B cell (primary cell): ENCODE measurements at regions not wholly inside any gene's neighbourhood (a gene's known extent, or its start where the extent isn't known, plus 50 kb on each side); places are given as distances from the start of the nearest gene placed in this dataset.

Experiments
- ATAC-seq: fragments of 200-7000 bp; cut with Tn5 transposase; one replicate; pipeline ENCODE4 v1.10.0; 2021; ENCODE audit warnings: low read depth, mild to moderate bottlenecking, moderate number of reproducible peaks, moderate library complexity
- CTCF ChIA-PET: fragments of 350-600 bp; sonication (Branson Sonifier 250); formaldehyde crosslinking; loops from one replicate; lab custom pipeline; 2021; ENCODE audit warnings: antibody characterized with exemption, inconsistent platforms; lab: Charles Lee
- POLR2A ChIA-PET: fragments of 350-600 bp; sonication (Branson Sonifier 250); formaldehyde crosslinking; loops from one replicate; lab custom pipeline; 2021; ENCODE audit warnings: antibody characterized with exemption; lab: Charles Lee
- DNase-seq: peaks from one replicate; pipeline ENCODE4 v3.0.0; 2013
- H2AFZ ChIP-seq: 2 replicates; pipeline ENCODE4 v1.6.1; 2012; ENCODE audit warnings: mild to moderate bottlenecking, low read depth, low read length; ENCODE audit not compliant: insufficient read depth, poor library complexity, severe bottlenecking
- H3K27ac ChIP-seq, 2 donors: 1 replicate in 1 of 2; 2 replicates in 1 of 2; pipeline ENCODE4 v1.5.1; 2012 to 2013; ENCODE audit warnings: low read length in 2 of 2, mild to moderate bottlenecking in 2 of 2, moderate library complexity in 1 of 2
- H3K27me3 ChIP-seq, 4 experiments: fragments of 200-600 bp in 1 of 4; sonication (generic) in 1 of 4; replicated peaks in 1 of 4; 1 replicate in 2 of 4; 2 replicates in 2 of 4; pipeline versions ENCODE4 v1.6.1 to v1.7.0; 2013 to 2016; ENCODE audit warnings: low read length in 3 of 4, mild to moderate bottlenecking in 2 of 4, mixed read lengths in 1 of 4, moderate library complexity in 1 of 4; ENCODE audit not compliant: insufficient read depth in 4 of 4, control insufficient read depth in 3 of 4; ENCODE audit errors: control extremely low read depth in 1 of 4
- H3K36me3 ChIP-seq, 2 experiments: replicated peaks in 1 of 2; 1 replicate in 1 of 2; 2 replicates in 1 of 2; pipeline versions ENCODE4 v1.6.1 to v1.7.1; 2013; ENCODE audit warnings: low read length in 1 of 2; ENCODE audit not compliant: insufficient read depth in 2 of 2, control insufficient read depth in 1 of 2; ENCODE audit errors: control extremely low read depth in 1 of 2, extremely low read depth in 1 of 2
- H3K4me1 ChIP-seq, 2 donors: fragments of 200-600 bp in 1 of 2; sonication (generic) in 1 of 2; 1 replicate in 1 of 2; 2 replicates in 1 of 2; pipeline versions ENCODE4 v1.5.1 to v1.6.1; 2013 to 2017; ENCODE audit warnings: low read length in 2 of 2; ENCODE audit not compliant: control insufficient read depth in 2 of 2, insufficient read depth in 2 of 2
- H3K4me2 ChIP-seq: replicated peaks from 2 replicates; pipeline ENCODE3; 2012; ENCODE audit warnings: mild to moderate bottlenecking, low read depth, low read length; ENCODE audit not compliant: poor library complexity, severe bottlenecking
- H3K4me3 ChIP-seq, 5 experiments: fragments of 200-600 bp in 1 of 5; sonication (generic) in 1 of 5; 1 replicate in 3 of 5; 2 replicates in 2 of 5; pipeline versions ENCODE4 v1.5.1 to v1.7.0; 2011 to 2016; ENCODE audit warnings: low read length in 4 of 5, mild to moderate bottlenecking in 4 of 5, low read depth in 2 of 5, control low read depth in 1 of 5, moderate library complexity in 1 of 5; ENCODE audit not compliant: insufficient read depth in 1 of 5; ENCODE audit errors: control extremely low read depth in 1 of 5, extremely low read depth in 1 of 5
- H3K79me2 ChIP-seq: fragments of 200-600 bp; sonication (generic); one replicate; pipeline ENCODE4 v1.6.0; 2016; ENCODE audit warnings: low read length; ENCODE audit not compliant: control insufficient read depth, insufficient read depth
- H3K9ac ChIP-seq: fragments of 200-600 bp; sonication (generic); 2 replicates; pipeline ENCODE4 v1.6.1; 2017; ENCODE audit warnings: mild to moderate bottlenecking, low read length, moderate library complexity
- H3K9me3 ChIP-seq, 3 donors: one replicate each; pipeline versions ENCODE4 v1.6.1 to v1.7.1; 2013; ENCODE audit warnings: low read length in 2 of 3; ENCODE audit not compliant: control insufficient read depth in 2 of 3, insufficient read depth in 1 of 3; ENCODE audit errors: control extremely low read depth in 1 of 3
- H4K20me1 ChIP-seq: 2 replicates; pipeline ENCODE4 v1.6.0; 2012; ENCODE audit warnings: mild to moderate bottlenecking, low read length; ENCODE audit not compliant: insufficient read depth, control insufficient read depth, poor library complexity, severe bottlenecking
- H3K27ac Mint-ChIP-seq: one replicate; pipeline ENCODE4 v1.8.0; 2021; ENCODE audit warnings: mixed read lengths
- H3K27me3 Mint-ChIP-seq: one replicate; pipeline ENCODE4 v1.8.0; 2021; ENCODE audit warnings: mixed read lengths
- H3K4me1 Mint-ChIP-seq: one replicate; pipeline ENCODE4 v1.8.0; 2021; ENCODE audit warnings: mixed read lengths
- H3K4me3 Mint-ChIP-seq: one replicate; pipeline ENCODE4 v1.8.0; 2021; ENCODE audit warnings: mixed read lengths
- H3K9me3 Mint-ChIP-seq: one replicate; pipeline ENCODE4 v1.8.0; 2022; ENCODE audit warnings: mixed read lengths; ENCODE audit not compliant: insufficient read depth
- CTCF ChIP-seq: fragments of 200-600 bp; IDR thresholded peaks from one replicate; pipeline ENCODE4 v1.8.0; 2022; ENCODE audit warnings: antibody characterized with exemption, mild to moderate bottlenecking
- EZH2 ChIP-seq: IDR thresholded peaks from 2 replicates; pipeline ENCODE4 v1.6.1; 2012; ENCODE audit warnings: borderline replicate concordance, low read depth, mild to moderate bottlenecking, moderate library complexity, low read length; ENCODE audit not compliant: insufficient read depth, poor library complexity, severe bottlenecking
- WGBS: methylation state at CpG from one replicate; pipeline ENCODE4 v1.1.5; 2013; ENCODE audit warnings: missing lambda C conversion rate; ENCODE audit not compliant: insufficient coverage; 5-methylcytosine and 5-hydroxymethylcytosine counted together
- intact Hi-C: fragments of 100-400 bp; cut with micrococcal nuclease; formaldehyde crosslinking; loops from one replicate; pipeline ENCODE4 v1.10.0; 2022

- Histone ChIP-seq H3K27me3 (peaks cover 0 to 4% (median 1%) of the 10 kb centered on the region in 4 experiments), H3K27ac (no peak overlapping the region), H2AFZ (no peak overlapping the region), H3K9ac (no peak overlapping the region), H3K4me3 (no peak overlapping the region), H3K4me1 (no peaks in the 10 kb centered on the region), H3K9me3 (peaks cover 0 to 15% (median 10%) of the 10 kb centered on the region in 3 donors), H3K36me3 (no peaks in the 10 kb centered on the region), H3K79me2 (no peaks in the 10 kb centered on the region), H4K20me1 (no peaks in the 10 kb centered on the region), H3K4me2 (no peak overlapping the region)
- ChIA-PET POLR2A (no interaction called here), CTCF (no interaction called here)
- TF ChIP-seq EZH2 (no peak), CTCF (no peak)
- H3K4me3 Mint-ChIP-seq = no peak overlapping the region
- peaks cover 25% of the 10 kb centered on the region for H3K27me3 Mint-ChIP-seq
- H3K9me3 Mint-ChIP-seq = peaks cover 6% of the 10 kb centered on the region
- 70% methylated on average over 7 of the region's 9 CpGs for WGBS
- ATAC-seq = no peak
- intact Hi-C loops = no loop called here
- H3K27ac Mint-ChIP-seq = no peak overlapping the region
- no peaks in the 10 kb centered on the region for H3K4me1 Mint-ChIP-seq
- no peak for DNase-seq
These were observed 73.9 kb upstream of the C16orf82 start for GRCh38 chr16:26992666-26993349.

- 80% methylated on average over 10 of the region's 10 CpGs for WGBS
- Histone ChIP-seq H3K9ac (no peak overlapping the region), H3K9me3 (peaks cover 0 to 16% (median 10%) of the 10 kb centered on the region in 3 donors), H3K27ac (no peak overlapping the region), H3K4me3 (no peak overlapping the region), H2AFZ (no peak overlapping the region), H3K4me2 (no peak overlapping the region), H3K36me3 (no peaks in the 10 kb centered on the region), H4K20me1 (no peaks in the 10 kb centered on the region), H3K4me1 (no peaks in the 10 kb centered on the region), H3K79me2 (no peaks in the 10 kb centered on the region), H3K27me3 (peaks cover 0 to 4% (median 1%) of the 10 kb centered on the region in 4 experiments)
- ATAC-seq = no peak
- peaks cover 6% of the 10 kb centered on the region for H3K9me3 Mint-ChIP-seq
- CTCF ChIA-PET = no interaction called here
- no peak overlapping the region for H3K4me3 Mint-ChIP-seq
- no peaks in the 10 kb centered on the region for H3K4me1 Mint-ChIP-seq
- POLR2A ChIA-PET = no interaction called here
- intact Hi-C loops = no loop called here
- peaks cover 26% of the 10 kb centered on the region for H3K27me3 Mint-ChIP-seq
- H3K27ac Mint-ChIP-seq = no peak overlapping the region
- no peak for DNase-seq
- no peak for TF ChIP-seq CTCF
- TF ChIP-seq EZH2 = no peak
These were observed 73.2 kb upstream of the C16orf82 start for GRCh38 chr16:26993511-26993910.
